GM19455 (cell line): ENCODE measurements at regions not wholly inside any gene's neighbourhood (a gene's known extent, or its start where the extent isn't known, plus 50 kb on each side); places are given as distances from the start of the nearest gene placed in this dataset.
"Not testable (repeated sequence)": the region's sequence is repeated elsewhere in the genome, so short reads cannot be mapped to it uniquely, and the experiment has no call there.

Experiments used
- ATAC-seq: cut with Tn5 transposase; IDR thresholded peaks from one replicate; pipeline ENCODE4 v1.9.1; 2021; ENCODE audit not compliant: unreplicated experiment

DNA sequence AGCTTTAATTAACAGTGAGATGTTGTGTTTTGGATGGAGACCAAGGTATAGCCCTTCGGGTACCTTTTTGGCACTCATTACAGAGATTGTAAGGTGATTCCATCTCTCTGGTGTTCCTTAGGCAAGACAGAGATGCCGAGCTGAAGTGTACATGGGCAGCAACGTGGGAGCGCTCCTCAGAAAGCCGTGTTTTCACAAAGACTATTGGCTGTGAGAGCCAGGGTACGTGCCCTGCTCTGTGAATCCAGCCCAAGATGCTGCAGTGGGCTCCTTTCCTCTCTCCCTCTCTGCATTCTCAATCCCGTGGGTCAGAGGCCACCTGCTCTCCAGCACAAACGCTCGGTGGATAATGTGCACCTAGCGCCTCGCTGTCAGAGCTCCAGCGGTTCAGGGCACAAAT lies 203.0 kb upstream of the EPHA4 start:
- ATAC-seq: no peak

DNA sequence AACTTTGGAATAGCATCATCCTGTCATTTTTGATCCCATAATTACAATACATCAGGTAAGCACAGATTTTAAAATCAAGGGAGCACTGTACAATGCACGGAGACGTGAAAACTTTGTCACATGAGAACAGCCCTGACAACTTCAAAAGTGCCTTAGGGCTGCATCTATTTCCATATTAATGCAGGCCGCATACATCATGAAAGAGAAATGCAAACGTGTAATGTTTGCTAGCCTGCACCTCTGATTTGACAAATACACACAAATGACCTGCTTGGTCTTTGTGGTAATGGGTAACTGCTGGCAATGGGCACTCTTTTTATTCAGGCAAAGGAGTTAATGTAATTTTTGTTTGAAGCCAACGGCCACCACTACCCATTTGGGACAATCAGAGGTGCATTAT lies 202.0 kb upstream of the EPHA4 start:
- no peak for ATAC-seq

- no peak for ATAC-seq
Observed at GRCh38 chr2:221771297-221771696, 199.2 kb upstream of the EPHA4 start.

DNA sequence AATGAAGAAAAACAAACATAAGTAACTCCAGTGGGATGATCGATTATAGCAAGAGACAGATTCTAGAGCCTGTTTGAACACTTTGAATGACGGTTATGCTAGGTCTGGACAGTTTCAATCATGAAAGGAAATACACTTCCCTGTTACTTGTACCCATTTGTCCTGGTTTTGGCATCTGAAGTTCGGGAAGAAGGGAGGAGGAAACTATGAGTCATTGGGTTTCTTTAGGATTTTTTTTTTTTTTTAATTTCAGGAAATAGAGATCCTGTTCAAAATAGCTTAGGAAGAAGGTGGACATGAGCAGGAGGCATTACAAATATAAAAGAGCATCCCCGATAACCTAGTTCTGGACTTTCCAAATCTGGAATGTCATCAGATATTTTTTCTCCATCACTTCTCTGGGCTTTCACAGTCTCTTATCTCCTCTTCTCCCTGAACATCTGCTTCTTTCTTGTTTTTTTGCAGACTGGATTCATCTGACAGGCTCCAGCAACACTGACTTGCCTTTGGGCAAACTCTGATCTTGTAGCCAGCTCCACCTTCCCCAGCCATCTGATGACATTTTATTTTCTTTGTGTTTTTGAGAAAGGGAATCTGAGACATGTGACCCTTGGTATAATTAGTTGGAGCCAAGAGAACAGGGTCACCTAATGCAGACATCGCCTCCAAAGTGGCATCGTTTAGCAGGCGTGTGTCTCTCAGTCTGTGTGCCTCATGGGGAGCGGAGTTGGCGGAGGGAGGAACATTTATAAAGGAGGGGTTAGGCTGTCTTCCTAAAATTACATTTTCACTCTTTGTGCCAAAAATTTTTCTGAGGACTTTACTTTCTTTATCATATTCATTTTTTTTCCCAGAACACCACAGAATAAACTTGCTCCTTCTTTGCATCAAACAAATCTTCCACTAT lies 195.3 kb upstream of the EPHA4 start:
- ATAC-seq: no peak

- ATAC-seq: no peak
Observed at GRCh38 chr2:221762496-221762895, 190.4 kb upstream of the EPHA4 start.

DNA sequence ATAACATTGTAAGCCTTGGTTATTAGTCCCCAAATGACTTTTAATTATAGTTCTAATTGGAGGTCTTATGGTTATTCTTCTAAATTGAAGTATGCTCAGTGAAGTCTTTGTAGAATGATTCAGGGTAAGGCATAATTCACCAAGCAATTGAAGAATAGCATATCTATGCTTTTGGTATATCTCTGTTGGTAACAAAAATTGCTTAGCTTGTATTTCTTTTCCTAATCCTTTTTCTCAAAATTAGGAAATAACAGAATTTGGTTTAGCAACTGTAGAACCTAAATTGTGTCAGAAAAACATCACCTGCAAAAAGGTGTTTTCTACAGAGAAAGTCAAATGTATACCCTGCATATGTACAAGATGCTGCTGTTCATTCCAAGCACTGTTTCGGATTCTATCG lies 189.2 kb upstream of the EPHA4 start:
- no peak for ATAC-seq

DNA sequence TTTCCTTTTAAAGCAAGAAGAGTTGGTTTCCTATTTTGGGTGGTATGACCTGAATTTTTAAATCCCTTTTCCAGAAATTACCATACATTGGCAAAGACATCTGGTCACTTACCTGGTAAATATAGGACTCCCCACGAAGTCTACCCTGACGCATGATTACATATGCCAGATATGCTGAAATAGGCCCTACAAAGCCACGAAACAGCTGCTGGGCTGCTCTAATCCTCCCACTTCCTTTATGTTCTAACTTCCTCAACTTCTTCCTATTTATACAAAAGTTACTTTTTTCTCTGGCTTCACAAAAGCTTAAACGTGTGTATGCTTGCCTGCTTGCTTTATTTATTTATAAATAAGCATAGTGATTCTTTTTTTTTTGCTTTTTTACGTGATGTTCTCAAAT lies 186.0 kb upstream of the EPHA4 start:
- ATAC-seq: no peak

GRCh38 chr2:221753401-221753800 lies 181.3 kb upstream of the EPHA4 start:
- no peak for ATAC-seq

DNA sequence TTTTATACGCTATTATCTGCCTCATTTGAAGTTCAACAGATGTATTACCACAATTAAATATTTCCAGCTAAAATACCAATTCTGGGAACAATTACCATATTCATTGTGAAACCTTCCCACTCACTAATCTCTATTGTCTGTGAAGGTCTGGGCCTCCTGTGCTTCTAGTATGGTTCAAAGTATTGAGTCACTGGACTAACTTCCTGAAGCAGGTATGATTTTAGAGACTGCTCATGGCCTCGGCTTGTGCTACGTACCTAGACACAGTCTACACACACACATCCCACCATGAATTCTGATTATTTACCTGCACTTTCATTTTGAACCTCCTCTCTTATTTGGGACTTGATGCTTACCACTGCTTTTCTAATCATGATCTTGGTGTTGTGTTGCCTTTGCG lies 180.7 kb upstream of the EPHA4 start:
- no peak for ATAC-seq

- no peak for ATAC-seq
Observed at GRCh38 chr2:221750316-221750715, 178.2 kb upstream of the EPHA4 start.

GRCh38 chr2:221747289-221747972 lies 175.3 kb upstream of the EPHA4 start:
- ATAC-seq: peak; percentile 64

DNA sequence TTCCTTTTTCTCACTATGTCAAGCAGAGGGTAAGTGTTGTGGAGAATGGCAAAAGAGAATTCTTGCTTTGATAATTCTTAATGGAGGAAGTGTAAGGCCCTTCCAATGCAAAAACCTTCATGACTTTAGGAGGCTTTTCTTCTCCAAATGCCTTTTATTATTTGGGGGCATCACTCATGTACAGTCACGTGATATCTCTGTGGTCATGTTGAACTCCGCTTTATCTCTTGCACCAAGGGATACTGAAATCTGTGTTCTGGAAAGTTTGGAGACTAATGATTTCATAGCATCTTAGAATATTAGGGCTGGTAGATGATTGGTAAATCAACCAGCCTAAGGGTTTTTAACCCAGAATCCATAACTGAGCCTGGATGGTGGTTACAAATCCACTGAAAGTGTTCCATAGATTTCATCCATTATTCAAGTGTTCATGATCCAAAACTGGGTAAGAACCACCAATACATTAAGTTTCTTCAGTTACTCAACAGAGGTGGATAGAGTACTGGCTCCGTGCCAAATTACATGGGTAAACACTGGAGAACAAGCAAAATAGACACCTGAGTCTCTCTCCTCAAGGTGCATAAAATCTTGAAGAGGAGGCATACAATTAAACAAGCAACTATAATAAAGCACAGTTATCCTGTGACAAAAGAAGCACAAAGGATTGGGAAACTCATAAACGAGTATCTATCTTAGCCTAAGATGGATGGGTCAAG lies 169.6 kb upstream of the EPHA4 start:
- ATAC-seq: no peak

GRCh38 chr2:221731432-221732145 lies 159.5 kb upstream of the EPHA4 start:
- ATAC-seq: no peak

DNA sequence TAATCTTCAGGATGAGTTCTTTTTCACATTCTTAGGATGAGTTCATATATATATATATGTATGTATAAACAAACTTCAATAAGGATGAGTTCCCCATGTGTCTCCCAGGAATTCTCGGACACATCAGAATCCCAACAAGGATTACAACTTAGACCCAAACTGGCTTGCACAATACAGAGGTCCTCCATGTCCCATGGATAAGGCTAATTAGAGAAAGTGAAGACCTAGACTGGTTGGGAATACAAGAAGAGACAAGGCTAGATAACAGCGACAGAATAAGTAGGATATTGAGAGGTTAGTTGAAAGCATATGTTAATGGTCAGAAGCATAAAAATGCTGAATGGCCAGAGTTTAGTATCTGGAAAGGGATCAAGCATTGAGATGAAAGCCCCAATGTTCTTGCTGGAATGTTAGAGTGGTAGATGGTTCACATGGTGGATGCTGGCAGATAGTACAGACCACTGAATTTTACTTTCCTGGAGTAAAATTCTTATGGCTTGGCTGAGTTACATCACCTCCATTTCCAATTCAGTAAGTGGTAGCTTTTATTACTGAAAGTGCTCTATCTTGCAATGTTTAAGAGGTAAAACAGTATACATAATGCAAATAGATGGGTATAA lies 154.9 kb upstream of the EPHA4 start:
- ATAC-seq: no peak

DNA sequence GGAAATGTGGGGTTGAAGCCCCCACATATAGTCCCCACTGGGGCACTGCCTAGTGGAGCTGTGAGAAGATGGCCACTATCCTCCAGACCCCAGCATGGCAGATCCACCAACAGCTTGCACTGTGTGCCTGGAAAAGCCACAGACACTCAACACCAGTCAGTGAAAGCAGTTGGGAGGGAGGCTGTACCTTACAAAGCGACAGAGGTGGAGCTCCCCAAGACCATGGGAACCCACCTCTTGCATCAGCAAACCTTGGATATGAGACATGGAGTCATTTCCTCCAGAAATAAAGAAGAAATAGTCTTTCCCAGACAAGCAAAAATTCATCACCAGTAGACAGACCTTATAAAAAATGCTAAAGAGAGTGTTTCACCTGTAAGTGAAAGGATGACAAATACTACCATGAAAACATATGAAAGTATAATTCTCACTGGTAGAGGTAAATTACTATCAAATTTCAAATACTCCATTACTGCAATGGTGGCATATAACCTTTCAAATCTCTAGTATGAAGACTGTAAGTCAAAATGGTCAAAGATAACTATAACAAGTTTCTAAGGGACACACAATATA lies 152.6 kb upstream of the EPHA4 start:
- ATAC-seq: no peak

- not testable (repeated sequence) for ATAC-seq
Observed at GRCh38 chr2:221724117-221724516, 152.0 kb upstream of the EPHA4 start.

DNA sequence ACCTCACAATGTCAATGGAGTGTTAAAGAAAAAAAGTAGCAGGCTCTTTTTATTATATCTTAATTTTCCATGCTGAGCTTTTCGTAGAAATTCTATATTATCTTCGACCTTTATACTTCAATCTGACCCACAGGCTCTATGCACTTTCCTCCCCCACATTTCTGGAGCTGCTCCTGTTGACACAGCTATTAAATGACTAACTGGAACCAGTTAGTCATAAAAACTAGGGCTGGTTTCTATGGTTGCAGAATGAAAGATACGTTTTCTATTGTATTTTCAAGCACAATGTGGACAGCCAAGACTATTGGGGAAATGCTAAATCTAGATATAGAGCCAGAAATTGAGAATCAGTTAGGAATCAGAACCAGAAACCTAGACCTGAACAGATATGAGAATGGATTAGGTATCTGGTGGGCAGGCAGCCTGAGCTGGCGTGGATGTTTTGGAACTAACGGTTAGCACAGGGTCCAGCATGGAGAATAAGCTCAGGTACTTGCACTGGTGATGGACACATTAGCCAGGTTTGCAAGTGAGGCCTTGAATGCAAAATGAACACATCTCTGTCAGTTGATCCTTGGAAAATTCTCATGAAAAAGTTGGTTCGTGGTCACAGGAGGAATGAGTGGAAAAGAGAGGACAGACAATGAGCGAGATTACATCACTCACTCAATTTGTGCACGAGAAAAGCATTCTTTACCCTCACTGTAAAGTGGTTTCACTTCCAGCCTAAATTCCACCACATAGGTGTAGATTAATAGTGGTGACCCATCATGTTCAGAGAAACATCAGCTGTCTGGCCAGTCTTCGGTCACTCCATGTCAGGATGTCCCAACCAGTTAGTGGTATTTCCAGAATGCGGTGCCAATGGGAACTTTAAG lies 144.6 kb upstream of the EPHA4 start:
- ATAC-seq: no peak

DNA sequence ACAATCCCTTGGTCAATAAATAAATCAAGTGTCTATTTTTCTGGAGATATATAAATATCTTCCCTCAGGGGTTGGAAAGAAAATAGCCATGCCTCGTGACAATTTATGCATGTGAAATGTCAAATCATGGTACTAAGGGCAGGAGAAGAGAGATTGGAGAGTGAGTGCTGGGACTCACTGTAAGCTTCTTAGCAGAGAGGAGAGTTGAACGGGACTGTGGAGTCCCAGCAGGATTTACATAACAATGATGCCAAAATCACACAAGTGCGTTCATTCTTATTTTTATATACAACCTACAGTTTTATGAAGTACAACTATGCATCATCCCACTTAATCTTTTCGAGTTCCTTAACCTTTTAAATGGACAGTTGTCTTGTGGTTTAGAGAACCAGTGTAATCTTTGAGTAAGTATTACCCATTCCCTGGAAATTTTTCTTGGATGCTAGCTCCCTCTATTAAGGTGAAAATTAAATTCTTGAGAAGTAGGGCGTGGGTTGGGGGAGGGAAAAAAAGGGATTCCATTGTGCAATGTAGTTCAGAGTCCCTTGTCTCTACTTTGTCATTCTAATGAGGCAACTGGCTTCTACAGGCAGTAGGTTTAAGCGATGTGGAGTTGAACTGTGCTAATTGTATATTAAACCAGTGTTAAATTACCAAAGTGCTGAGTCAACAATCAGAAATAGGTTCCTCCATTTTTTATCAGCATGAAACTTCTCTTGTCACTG lies 143.6 kb upstream of the EPHA4 start:
- no peak for ATAC-seq

- ATAC-seq: no peak
Observed at GRCh38 chr2:221710744-221711143, 138.6 kb upstream of the EPHA4 start.
